ENCODE measurements at regions not wholly inside any gene's neighbourhood (a gene's known extent, or its start where the extent isn't known, plus 50 kb on each side); places are given as distances from the start of the nearest gene placed in this dataset.

DNA sequence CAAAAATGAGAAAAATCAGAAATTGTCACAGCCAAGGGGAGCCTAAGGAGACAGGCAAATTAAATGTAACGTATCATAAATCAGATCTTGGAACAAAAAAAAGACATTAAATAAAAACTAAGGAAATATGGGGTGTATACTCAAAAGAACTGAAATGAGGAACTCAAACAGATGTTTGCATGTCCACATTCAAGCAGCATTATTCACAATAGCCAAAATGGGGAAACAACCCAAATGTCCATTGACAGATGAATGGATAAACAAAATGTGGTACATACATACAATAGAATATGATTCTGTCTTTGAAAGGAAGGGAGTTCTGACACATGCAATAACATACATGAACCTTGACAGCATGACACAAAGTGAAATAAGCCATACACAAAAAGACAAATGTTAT, 155.8 kb upstream of the KLF7 start:
- Histone ChIP-seq H3K27me3 (ENCODE audit: insufficient read depth) (no peaks in the 10 kb centered on the region), H3K4me3 (ENCODE audit: low read depth in 2 of 2, low read length in 1 of 2) (no peak overlapping the region), H3K36me3 (replicated peaks in 1 of 2; ENCODE audit: control insufficient read depth in 1 of 2, insufficient read depth in 2 of 2, low read length in 1 of 2) (no peaks in the 10 kb centered on the region), H3F3A (replicated peaks; ENCODE audit: insufficient read depth) (no peaks in the 10 kb centered on the region), H4K20me1 (ENCODE audit: insufficient read depth) (no peaks in the 10 kb centered on the region), H2AFZ (ENCODE audit: low read depth) (no peak overlapping the region), H3K9me3 (no peaks in the 10 kb centered on the region), H3K27ac (ENCODE audit: low read depth in 2 of 2, low read length in 1 of 2) (no peak overlapping the region), H3K9me2 (no peaks in the 10 kb centered on the region), H3K9ac (no peak overlapping the region), H3K4me1 (ENCODE audit: control insufficient read depth in 1 of 2, insufficient read depth in 2 of 2, low read depth in 1 of 2, low read length in 1 of 2) (peaks cover 6 to 10% of the 10 kb centered on the region in 2 experiments; a peak in 3 of 4 replicates), H3K4me2 (no peak overlapping the region), H3K79me2 (ENCODE audit: insufficient read depth) (no peaks in the 10 kb centered on the region)
- ChIA-PET POLR2A (no interaction called here), CTCF (interaction anchor here (0.8 to 2.1 kb wide), 2 partner anchors 11 to 62 kb away, joined by 3 to 4 read pairs; no protein-coding TSS in a partner anchor)
- WGBS (ENCODE audit: low lambda C conversion rate): 81% methylated on average over 1 of the region's 1 CpG
- TF ChIP-seq SIN3A (IDR thresholded peaks at IDR 0.05; ENCODE audit: borderline replicate concordance, low read depth, low read length): no peak
- no peak for TF ChIP-seq SMC3 (IDR thresholded peaks at IDR 0.05; ENCODE audit: low read depth, low read length)
- TF ChIP-seq EP300 (IDR thresholded peaks at IDR 0.05; ENCODE audit: borderline replicate concordance in 1 of 2, low read depth in 1 of 2, low read length in 1 of 2): no peak
- DNase-seq: no peak

DNA sequence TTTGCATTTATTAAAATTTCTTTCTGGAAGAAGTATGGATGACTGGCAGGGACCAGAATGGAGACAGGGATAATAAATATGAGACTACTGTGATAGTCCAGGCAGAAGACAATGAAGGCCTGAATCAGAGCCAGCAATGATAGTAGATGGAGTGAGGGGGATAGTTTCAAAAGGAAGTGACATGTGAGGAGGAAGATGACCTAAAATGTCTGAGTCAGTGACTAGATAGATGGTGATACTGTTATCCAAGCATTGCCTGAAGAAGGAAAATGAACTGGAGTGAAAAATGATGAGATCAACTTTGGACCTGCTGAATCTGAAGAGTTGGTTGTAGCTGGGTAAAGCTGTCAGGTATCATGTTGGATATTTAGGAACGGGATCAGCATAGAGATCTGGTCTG, 158.3 kb upstream of the KLF7 start:
- POLR2A ChIA-PET: no interaction called here

More for the DNA sequence above, 158.3 kb upstream of the KLF7 start:
- no peak for TF ChIP-seq TCF12 (IDR thresholded peaks at IDR 0.05)
- TF ChIP-seq, protein P1, sequence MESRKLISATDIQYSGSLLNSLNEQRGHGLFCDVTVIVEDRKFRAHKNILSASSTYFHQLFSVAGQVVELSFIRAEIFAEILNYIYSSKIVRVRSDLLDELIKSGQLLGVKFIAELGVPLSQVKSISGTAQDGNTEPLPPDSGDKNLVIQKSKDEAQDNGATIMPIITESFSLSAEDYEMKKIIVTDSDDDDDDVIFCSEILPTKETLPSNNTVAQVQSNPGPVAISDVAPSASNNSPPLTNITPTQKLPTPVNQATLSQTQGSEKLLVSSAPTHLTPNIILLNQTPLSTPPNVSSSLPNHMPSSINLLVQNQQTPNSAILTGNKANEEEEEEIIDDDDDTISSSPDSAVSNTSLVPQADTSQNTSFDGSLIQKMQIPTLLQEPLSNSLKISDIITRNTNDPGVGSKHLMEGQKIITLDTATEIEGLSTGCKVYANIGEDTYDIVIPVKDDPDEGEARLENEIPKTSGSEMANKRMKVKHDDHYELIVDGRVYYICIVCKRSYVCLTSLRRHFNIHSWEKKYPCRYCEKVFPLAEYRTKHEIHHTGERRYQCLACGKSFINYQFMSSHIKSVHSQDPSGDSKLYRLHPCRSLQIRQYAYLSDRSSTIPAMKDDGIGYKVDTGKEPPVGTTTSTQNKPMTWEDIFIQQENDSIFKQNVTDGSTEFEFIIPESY (IDR thresholded peaks at IDR 0.05; ENCODE audit: borderline replicate concordance, low read depth): no peak
- TF ChIP-seq JUND (IDR thresholded peaks at IDR 0.05): no peak
- no peak for TF ChIP-seq FOSL2 (IDR thresholded peaks at IDR 0.05; ENCODE audit: borderline replicate concordance, low read depth)
- no peak for TF ChIP-seq USF2 (IDR thresholded peaks at IDR 0.05; ENCODE audit: borderline replicate concordance, low read depth, low read length)
- TF ChIP-seq, protein P2, sequence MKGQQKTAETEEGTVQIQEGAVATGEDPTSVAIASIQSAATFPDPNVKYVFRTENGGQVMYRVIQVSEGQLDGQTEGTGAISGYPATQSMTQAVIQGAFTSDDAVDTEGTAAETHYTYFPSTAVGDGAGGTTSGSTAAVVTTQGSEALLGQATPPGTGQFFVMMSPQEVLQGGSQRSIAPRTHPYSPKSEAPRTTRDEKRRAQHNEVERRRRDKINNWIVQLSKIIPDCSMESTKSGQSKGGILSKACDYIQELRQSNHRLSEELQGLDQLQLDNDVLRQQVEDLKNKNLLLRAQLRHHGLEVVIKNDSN (IDR thresholded peaks at IDR 0.05; ENCODE audit: borderline replicate concordance, low read depth): no peak
- no peak for TF ChIP-seq POLR2AphosphoS5 (IDR thresholded peaks at IDR 0.05; ENCODE audit: low read depth, low read length)
- no peak for TF ChIP-seq CHD2 (IDR thresholded peaks at IDR 0.05; ENCODE audit: low read length, partially characterized antibody)
- TF ChIP-seq NRF1 (IDR thresholded peaks at IDR 0.05; ENCODE audit: low read depth, low read length): no peak
- TF ChIP-seq NFIC (IDR thresholded peaks at IDR 0.05; ENCODE audit: borderline replicate concordance): no peak
- TF ChIP-seq RAD21 (IDR thresholded peaks at IDR 0.05; ENCODE audit: low read length): no peak
- no peak for TF ChIP-seq MAX (IDR thresholded peaks at IDR 0.05; ENCODE audit: low read depth)
- no peak for TF ChIP-seq EZH2phosphoT487 (IDR thresholded peaks at IDR 0.05; ENCODE audit: borderline replicate concordance, low read depth)
- TF ChIP-seq MXI1 (IDR thresholded peaks at IDR 0.05; ENCODE audit: low read depth, low read length): no peak
- TF ChIP-seq RXRA (IDR thresholded peaks at IDR 0.05; ENCODE audit: borderline replicate concordance, low read depth): no peak
- TF ChIP-seq FOXM1 (IDR thresholded peaks at IDR 0.05; ENCODE audit: low read depth): no peak
- no peak for TF ChIP-seq ELF1 (IDR thresholded peaks at IDR 0.05)
- TF ChIP-seq YY1 (IDR thresholded peaks at IDR 0.05; ENCODE audit: low read depth): no peak
- Histone ChIP-seq H3K79me2 (ENCODE audit: insufficient read depth) (no peaks in the 10 kb centered on the region), H3K27me3 (ENCODE audit: insufficient read depth) (no peaks in the 10 kb centered on the region), H3K9ac (no peak overlapping the region), H2AFZ (ENCODE audit: low read depth) (no peak overlapping the region), H3K4me2 (no peak overlapping the region), H3F3A (replicated peaks; ENCODE audit: insufficient read depth) (no peaks in the 10 kb centered on the region), H3K9me2 (no peaks in the 10 kb centered on the region), H3K36me3 (replicated peaks in 1 of 2; ENCODE audit: control insufficient read depth in 1 of 2, insufficient read depth in 2 of 2, low read length in 1 of 2) (no peaks in the 10 kb centered on the region), H3K4me3 (ENCODE audit: low read depth in 2 of 2, low read length in 1 of 2) (no peak overlapping the region), H3K4me1 (ENCODE audit: control insufficient read depth in 1 of 2, insufficient read depth in 2 of 2, low read depth in 1 of 2, low read length in 1 of 2) (peaks cover 0 to 6% of the 10 kb centered on the region in 2 experiments; a peak in 2 of 4 replicates), H4K20me1 (ENCODE audit: insufficient read depth) (no peaks in the 10 kb centered on the region), H3K27ac (ENCODE audit: low read depth in 2 of 2, low read length in 1 of 2) (no peak overlapping the region), H3K9me3 (no peaks in the 10 kb centered on the region)
- no peak for DNase-seq
- 75% methylated on average over 1 of the region's 1 CpG for WGBS (ENCODE audit: low lambda C conversion rate)
- CTCF ChIA-PET: no interaction called here
